Kidney (tissue), 13 donors: ENCODE measurements at regions not wholly inside any gene's neighbourhood (a gene's known extent, or its start where the extent isn't known, plus 50 kb on each side); places are given as distances from the start of the nearest gene placed in this dataset.
A peak's percentile ranks its signal among the peaks of the same experiment; 100 is the strongest.

Experiments used
- DNase-seq, 5 donors: peaks; one replicate each; pipeline ENCODE4 v3.0.0-alpha.2; 2013 to 2020
- FAIRE-seq: peaks from 2 replicates; lab custom pipeline; 2012; peaks lifted over from hg19 to GRCh38; lab: Jason Lieb, UNC
- H3K27ac ChIP-seq, 2 donors: one replicate each; pipeline ENCODE4 v1.7.0; 2013; ENCODE audit warnings: low read depth in 2 of 2, low read length in 2 of 2, inconsistent platforms in 1 of 2
- H3K27me3 ChIP-seq: one replicate; pipeline ENCODE4 v1.7.1; 2013; ENCODE audit warnings: low read length, inconsistent platforms; ENCODE audit not compliant: control insufficient read depth, insufficient read depth
- H3K36me3 ChIP-seq, 3 donors: one replicate each; pipeline versions ENCODE4 v1.7.0 to v1.7.1; 2013; ENCODE audit warnings: low read length in 3 of 3, control low read depth in 1 of 3, inconsistent platforms in 1 of 3; ENCODE audit not compliant: insufficient read depth in 3 of 3, control insufficient read depth in 2 of 3
- H3K4me1 ChIP-seq, 3 donors: one replicate each; pipeline versions ENCODE4 v1.7.0 to v1.7.1; 2013; ENCODE audit warnings: low read length in 3 of 3, inconsistent platforms in 1 of 3, low read depth in 1 of 3; ENCODE audit not compliant: control insufficient read depth in 2 of 3, insufficient read depth in 2 of 3
- H3K4me3 ChIP-seq, 3 donors: one replicate each; pipeline versions ENCODE4 v1.7.0 to v1.8.1; 2013; ENCODE audit warnings: low read length in 3 of 3, control low read depth in 1 of 3, inconsistent platforms in 1 of 3
- H3K9ac ChIP-seq, 3 donors: one replicate each; pipeline versions ENCODE4 v1.7.0 to v1.7.1; 2013; ENCODE audit warnings: low read length in 3 of 3, control low read depth in 1 of 3, inconsistent platforms in 1 of 3
- H3K9me3 ChIP-seq, 3 donors: one replicate each; pipeline versions ENCODE4 v1.7.0 to v1.7.1; 2013; ENCODE audit warnings: low read length in 3 of 3, control low read depth in 1 of 3, inconsistent platforms in 1 of 3; ENCODE audit not compliant: control insufficient read depth in 2 of 3, insufficient read depth in 1 of 3
- intact Hi-C: fragments of 100-400 bp; cut with DNase I; formaldehyde crosslinking; loops from one replicate; pipeline ENCODE4 v1.11.1; 2022
- TF ChIP-seq, protein P1 (sequence below): IDR thresholded peaks from 3 replicates; pipeline ENCODE4 v1.5.1; 2012; ENCODE audit warnings: mild to moderate bottlenecking, moderate library complexity, borderline replicate concordance; ENCODE audit not compliant: insufficient read depth; ENCODE audit errors: extremely low read depth
- donor health status: control.
- donor health status: control.
- donor health status: control.
- donor health status: control.
- donor health status: control.
- donor health status: DM: yes; HTN: yes; CAD: no.
- donor health status: Normal renal cell carcinoma (clear cell type).

GRCh38 chr4:43275779-43276178, 383.3 kb downstream of the GRXCR1 start:
- intact Hi-C loops, result no loop called here
- Histone ChIP-seq H3K4me1 (no peaks in the 10 kb centered on the region), H3K9me3 (no peaks in the 10 kb centered on the region), H3K27ac (no peak overlapping the region), H3K36me3 (no peaks in the 10 kb centered on the region), H3K27me3 (no peaks in the 10 kb centered on the region), H3K9ac (no peak overlapping the region), H3K4me3 (no peak overlapping the region)
- DNase-seq (no peak), FAIRE-seq (no peak)
- TF ChIP-seq, protein P1, sequence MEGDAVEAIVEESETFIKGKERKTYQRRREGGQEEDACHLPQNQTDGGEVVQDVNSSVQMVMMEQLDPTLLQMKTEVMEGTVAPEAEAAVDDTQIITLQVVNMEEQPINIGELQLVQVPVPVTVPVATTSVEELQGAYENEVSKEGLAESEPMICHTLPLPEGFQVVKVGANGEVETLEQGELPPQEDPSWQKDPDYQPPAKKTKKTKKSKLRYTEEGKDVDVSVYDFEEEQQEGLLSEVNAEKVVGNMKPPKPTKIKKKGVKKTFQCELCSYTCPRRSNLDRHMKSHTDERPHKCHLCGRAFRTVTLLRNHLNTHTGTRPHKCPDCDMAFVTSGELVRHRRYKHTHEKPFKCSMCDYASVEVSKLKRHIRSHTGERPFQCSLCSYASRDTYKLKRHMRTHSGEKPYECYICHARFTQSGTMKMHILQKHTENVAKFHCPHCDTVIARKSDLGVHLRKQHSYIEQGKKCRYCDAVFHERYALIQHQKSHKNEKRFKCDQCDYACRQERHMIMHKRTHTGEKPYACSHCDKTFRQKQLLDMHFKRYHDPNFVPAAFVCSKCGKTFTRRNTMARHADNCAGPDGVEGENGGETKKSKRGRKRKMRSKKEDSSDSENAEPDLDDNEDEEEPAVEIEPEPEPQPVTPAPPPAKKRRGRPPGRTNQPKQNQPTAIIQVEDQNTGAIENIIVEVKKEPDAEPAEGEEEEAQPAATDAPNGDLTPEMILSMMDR, result no peak

DNA sequence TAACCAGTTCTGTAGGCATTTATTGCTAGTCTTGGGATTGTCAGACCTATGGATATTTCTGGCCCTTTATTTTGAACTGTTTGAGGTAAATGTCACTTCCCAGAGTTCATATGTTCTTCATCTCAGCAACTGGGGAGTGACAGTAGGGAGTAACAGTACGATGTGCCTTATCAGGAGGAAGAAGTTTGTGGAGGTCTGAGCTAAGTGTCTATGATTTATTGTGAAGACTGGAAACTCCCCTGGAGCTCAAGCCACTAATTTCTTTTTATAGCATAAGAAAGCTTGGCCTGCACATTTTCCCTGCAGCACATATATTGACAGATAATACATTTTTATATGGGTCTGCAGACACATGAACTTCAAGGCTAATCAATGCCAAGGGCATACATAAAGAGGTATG, 383.8 kb downstream of the GRXCR1 start:
- Histone ChIP-seq H3K9me3 (no peaks in the 10 kb centered on the region), H3K4me1 (no peaks in the 10 kb centered on the region), H3K4me3 (no peak overlapping the region), H3K27ac (no peak overlapping the region), H3K9ac (no peak overlapping the region), H3K27me3 (no peaks in the 10 kb centered on the region), H3K36me3 (no peaks in the 10 kb centered on the region)
- TF ChIP-seq, protein P1, result no peak
- FAIRE-seq (no peak), DNase-seq (peak in 2 of 5 donors; percentile 0 to 3)
- intact Hi-C loops, result no loop called here

DNA sequence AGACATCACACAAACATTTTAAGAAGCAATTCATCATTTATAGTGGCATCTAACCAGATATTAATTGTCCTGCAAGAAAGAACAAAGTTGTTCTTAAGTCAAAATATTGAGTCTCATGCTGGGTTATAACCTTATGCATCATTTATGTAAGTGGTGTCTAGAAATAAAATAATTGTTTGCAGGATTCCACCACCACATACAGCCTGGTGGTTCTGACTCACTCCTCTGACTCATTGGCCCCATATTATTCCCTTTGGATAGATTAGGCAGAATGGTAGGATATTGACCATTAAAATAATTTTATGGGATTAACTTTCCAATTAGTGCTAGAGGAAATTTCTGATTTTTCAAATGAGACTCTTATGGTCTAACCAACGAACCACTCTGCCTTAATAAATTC, 384.5 kb downstream of the GRXCR1 start:
- no peak overlapping the region for H3K4me3 ChIP-seq
- DNase-seq (no peak), FAIRE-seq (no peak)
- no peak overlapping the region for H3K9ac ChIP-seq
- no peaks in the 10 kb centered on the region for H3K36me3 ChIP-seq
- TF ChIP-seq, protein P1, result no peak
- H3K27ac ChIP-seq, result no peak overlapping the region
- no peaks in the 10 kb centered on the region for H3K9me3 ChIP-seq
- H3K27me3 ChIP-seq, result no peaks in the 10 kb centered on the region
- H3K4me1 ChIP-seq, result no peaks in the 10 kb centered on the region
- intact Hi-C loops, result no loop called here

DNA sequence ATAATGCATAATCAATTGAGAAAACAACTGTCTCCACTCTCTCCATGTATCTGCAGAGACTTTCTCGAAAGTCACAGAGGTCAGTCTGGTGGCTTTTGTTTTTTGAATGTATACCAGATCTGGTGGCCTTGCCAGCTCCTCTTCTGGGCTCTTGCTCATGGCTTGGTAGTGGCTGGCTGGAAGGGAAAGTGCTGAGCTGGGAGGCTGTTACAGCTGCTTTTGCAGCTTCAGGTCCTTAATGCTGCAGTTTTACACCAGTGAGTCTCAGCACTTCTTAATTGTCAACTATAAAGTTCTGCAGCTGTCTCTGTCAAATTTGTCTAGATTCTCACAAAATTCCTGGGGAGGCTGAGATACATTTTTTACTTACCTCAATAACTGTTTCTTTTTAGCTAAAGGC, 390.0 kb downstream of the GRXCR1 start:
- H3K36me3 ChIP-seq, result no peaks in the 10 kb centered on the region
- no peak overlapping the region for H3K4me3 ChIP-seq
- no peaks in the 10 kb centered on the region for H3K27me3 ChIP-seq
- H3K4me1 ChIP-seq, result no peaks in the 10 kb centered on the region
- H3K27ac ChIP-seq, result no peak overlapping the region
- H3K9ac ChIP-seq, result no peak overlapping the region
- DNase-seq (no peak), FAIRE-seq (no peak)
- TF ChIP-seq, protein P1, result no peak
- intact Hi-C loops, result no loop called here
- no peaks in the 10 kb centered on the region for H3K9me3 ChIP-seq
